HG03095 (cell line): ENCODE measurements at regions not wholly inside any gene's neighbourhood (a gene's known extent, or its start where the extent isn't known, plus 50 kb on each side); places are given as distances from the start of the nearest gene placed in this dataset.
"Not testable (repeated sequence)": the region's sequence is repeated elsewhere in the genome, so short reads cannot be mapped to it uniquely, and the experiment has no call there.

Experiments used
- ATAC-seq: cut with Tn5 transposase; IDR thresholded peaks from one replicate; pipeline ENCODE4 v1.9.1; 2021; ENCODE audit warnings: moderate library complexity; ENCODE audit not compliant: unreplicated experiment

GRCh38 chr14:25444381-25444780 is 394.4 kb upstream of the STXBP6 start:
- ATAC-seq: no peak

- not testable (repeated sequence) for ATAC-seq
These were observed 390.4 kb upstream of the STXBP6 start for GRCh38 chr14:25440382-25440781.

GRCh38 chr14:25436906-25437305 is 387.0 kb upstream of the STXBP6 start:
- no peak for ATAC-seq

- no peak for ATAC-seq
These were observed 386.4 kb upstream of the STXBP6 start for GRCh38 chr14:25436288-25436875.

GRCh38 chr14:25431211-25432076 is 381.5 kb upstream of the STXBP6 start:
- ATAC-seq: no peak

- ATAC-seq: no peak
These were observed 380.9 kb upstream of the STXBP6 start for GRCh38 chr14:25430808-25431207.

GRCh38 chr14:25412998-25413397 is 363.1 kb upstream of the STXBP6 start:
- no peak for ATAC-seq

- no peak for ATAC-seq
These were observed 362.1 kb upstream of the STXBP6 start for GRCh38 chr14:25411781-25412757.

GRCh38 chr14:25406818-25407217 is 356.9 kb upstream of the STXBP6 start:
- ATAC-seq: no peak

- ATAC-seq: no peak
These were observed 350.8 kb upstream of the STXBP6 start for GRCh38 chr14:25400607-25401206.

- no peak for ATAC-seq
These were observed 346.2 kb upstream of the STXBP6 start for GRCh38 chr14:25396128-25396527.

- no peak for ATAC-seq
These were observed 344.9 kb upstream of the STXBP6 start for GRCh38 chr14:25394791-25395391.

- no peak for ATAC-seq
These were observed 344.4 kb upstream of the STXBP6 start for GRCh38 chr14:25394356-25394755.

- ATAC-seq: no peak
These were observed 340.0 kb upstream of the STXBP6 start for GRCh38 chr14:25389948-25390347.

GRCh38 chr14:25381498-25381897 is 331.6 kb upstream of the STXBP6 start:
- no peak for ATAC-seq

- no peak for ATAC-seq
These were observed 325.7 kb upstream of the STXBP6 start for GRCh38 chr14:25375639-25376038.

- ATAC-seq: no peak
These were observed 321.1 kb upstream of the STXBP6 start for GRCh38 chr14:25371068-25371467.

GRCh38 chr14:25370057-25370456 is 320.1 kb upstream of the STXBP6 start:
- not testable (repeated sequence) for ATAC-seq

- no peak for ATAC-seq
These were observed 308.4 kb upstream of the STXBP6 start for GRCh38 chr14:25358330-25358729.

GRCh38 chr14:25351269-25351668 is 301.3 kb upstream of the STXBP6 start:
- ATAC-seq: no peak
